ENCODE measurements at regions not wholly inside any gene's neighbourhood (a gene's known extent, or its start where the extent isn't known, plus 50 kb on each side); places are given as distances from the start of the nearest gene placed in this dataset.

DNA sequence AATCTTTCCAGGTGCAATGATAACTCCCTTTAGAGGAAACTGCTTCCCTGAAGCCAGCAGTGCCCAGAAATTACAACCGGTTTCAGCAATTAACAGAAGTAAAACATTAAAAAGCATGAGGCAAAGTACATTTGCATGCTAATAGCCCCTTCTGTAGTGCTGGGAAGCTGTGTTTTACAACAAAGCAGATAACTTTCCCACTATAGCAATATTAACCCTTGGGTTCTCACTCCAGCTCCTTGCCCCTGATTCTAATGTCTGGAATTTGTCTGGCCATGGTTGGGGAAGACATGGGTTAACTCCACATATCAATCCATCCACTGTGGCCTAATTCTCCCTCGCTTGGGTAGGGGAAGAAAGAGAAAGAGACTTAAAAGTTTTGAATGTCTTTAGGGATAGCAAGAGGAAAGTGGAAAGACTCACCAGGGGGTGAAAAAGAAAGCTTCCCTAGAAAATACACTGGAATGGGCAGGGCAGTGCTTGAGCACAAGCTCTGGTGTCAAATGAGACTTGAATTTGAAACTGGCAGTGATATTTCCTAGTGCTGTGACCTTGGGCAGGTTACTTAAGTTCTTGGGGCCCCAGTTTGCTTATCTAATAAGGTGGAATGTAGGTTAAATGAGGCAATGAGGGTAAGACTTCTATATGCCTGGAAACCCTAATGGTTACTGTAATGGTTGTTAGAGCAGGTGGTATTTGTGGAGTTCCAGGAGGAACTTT lies 102.0 kb downstream of the SOX9 start:
- H3K27ac ChIP-seq = no peak overlapping the region
- no peaks in the 10 kb centered on the region for H3K36me3 ChIP-seq (ENCODE audit: low read depth, missing control alignments)
- no peaks in the 10 kb centered on the region for H3K9me3 ChIP-seq
- peaks cover 7% of the 10 kb centered on the region for H3K4me1 ChIP-seq
- whole genome bisulfite sequencing, 2 donors = 62 to 78% methylated on average over 2 of the region's 2 CpGs
- no peak for DNase-seq
- intact Hi-C loops (cut with DNase I; ENCODE audit: low total_unique reads) = no loop called here
- H3K4me3 ChIP-seq = no peak overlapping the region
- no peaks in the 10 kb centered on the region for H3K27me3 ChIP-seq
- TF ChIP-seq, protein P1, sequence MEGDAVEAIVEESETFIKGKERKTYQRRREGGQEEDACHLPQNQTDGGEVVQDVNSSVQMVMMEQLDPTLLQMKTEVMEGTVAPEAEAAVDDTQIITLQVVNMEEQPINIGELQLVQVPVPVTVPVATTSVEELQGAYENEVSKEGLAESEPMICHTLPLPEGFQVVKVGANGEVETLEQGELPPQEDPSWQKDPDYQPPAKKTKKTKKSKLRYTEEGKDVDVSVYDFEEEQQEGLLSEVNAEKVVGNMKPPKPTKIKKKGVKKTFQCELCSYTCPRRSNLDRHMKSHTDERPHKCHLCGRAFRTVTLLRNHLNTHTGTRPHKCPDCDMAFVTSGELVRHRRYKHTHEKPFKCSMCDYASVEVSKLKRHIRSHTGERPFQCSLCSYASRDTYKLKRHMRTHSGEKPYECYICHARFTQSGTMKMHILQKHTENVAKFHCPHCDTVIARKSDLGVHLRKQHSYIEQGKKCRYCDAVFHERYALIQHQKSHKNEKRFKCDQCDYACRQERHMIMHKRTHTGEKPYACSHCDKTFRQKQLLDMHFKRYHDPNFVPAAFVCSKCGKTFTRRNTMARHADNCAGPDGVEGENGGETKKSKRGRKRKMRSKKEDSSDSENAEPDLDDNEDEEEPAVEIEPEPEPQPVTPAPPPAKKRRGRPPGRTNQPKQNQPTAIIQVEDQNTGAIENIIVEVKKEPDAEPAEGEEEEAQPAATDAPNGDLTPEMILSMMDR (IDR thresholded peaks at IDR 0.05) = no peak
- no peak for TF ChIP-seq POLR2A (IDR thresholded peaks at IDR 0.05)

DNA sequence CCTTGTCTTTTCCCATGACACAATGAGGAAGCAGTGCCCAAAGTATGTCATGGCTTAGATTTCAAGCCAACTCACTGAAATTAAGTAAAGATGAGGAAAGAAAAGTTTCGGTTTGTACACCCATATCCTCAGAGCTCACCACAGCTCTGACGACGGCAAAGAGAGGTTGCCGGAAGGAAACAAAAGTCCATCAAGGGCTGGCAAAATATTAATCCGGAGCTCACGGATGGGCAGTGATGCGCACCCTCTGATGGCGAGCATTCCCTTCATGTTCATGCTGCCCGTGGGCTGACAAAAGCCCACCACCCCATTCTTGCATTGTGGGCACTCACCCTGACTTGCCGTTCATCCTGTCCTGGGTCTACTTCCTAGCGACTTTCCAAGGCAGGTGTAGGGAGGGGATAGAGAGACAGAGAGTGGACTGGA lies 103.1 kb downstream of the SOX9 start:
- TF ChIP-seq POLR2A (IDR thresholded peaks at IDR 0.05) = no peak
- TF ChIP-seq, protein P1 (IDR thresholded peaks at IDR 0.05) = no peak
- Histone ChIP-seq H3K36me3 (ENCODE audit: low read depth, missing control alignments) (no peaks in the 10 kb centered on the region), H3K4me3 (no peak overlapping the region), H3K9me3 (no peaks in the 10 kb centered on the region), H3K4me1 (peaks cover 7% of the 10 kb centered on the region), H3K27ac (no peak overlapping the region), H3K27me3 (no peaks in the 10 kb centered on the region)
- no peak for DNase-seq
- WGBS, 2 donors = 91 to 92% methylated on average over 11 of the region's 11 CpGs
- intact Hi-C loops (cut with DNase I; ENCODE audit: low total_unique reads) = no loop called here

DNA sequence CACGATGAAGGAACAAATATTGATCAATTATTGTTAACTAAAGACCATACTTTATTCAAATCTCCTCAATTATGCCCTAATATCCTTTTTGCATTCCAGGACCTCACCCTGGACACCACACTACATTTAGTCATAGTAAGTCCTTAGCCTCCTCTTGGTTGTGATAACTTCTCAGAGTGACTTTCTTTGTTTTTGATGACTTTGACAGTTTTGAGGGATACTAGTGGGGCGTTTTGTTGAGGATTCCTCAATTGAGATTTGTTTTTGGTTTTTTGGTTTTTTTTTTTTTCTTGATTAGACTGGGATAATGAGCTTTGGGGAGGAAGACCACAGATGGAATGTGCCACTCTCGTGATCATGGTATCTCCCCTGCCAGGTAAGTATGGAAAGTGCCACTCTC lies 105.5 kb downstream of the SOX9 start:
- Histone ChIP-seq H3K4me3 (no peak overlapping the region), H3K27me3 (peaks cover 2% of the 10 kb centered on the region), H3K4me1 (no peaks in the 10 kb centered on the region), H3K9me3 (no peaks in the 10 kb centered on the region), H3K36me3 (ENCODE audit: low read depth, missing control alignments) (no peaks in the 10 kb centered on the region), H3K27ac (no peak overlapping the region)
- intact Hi-C loops (cut with DNase I; ENCODE audit: low total_unique reads) = no loop called here
- TF ChIP-seq, protein P1 (IDR thresholded peaks at IDR 0.05) = no peak
- no peak for TF ChIP-seq POLR2A (IDR thresholded peaks at IDR 0.05)
- WGBS, 2 donors = 94 to 96% methylated on average over 3 of the region's 3 CpGs
- DNase-seq = no peak

DNA sequence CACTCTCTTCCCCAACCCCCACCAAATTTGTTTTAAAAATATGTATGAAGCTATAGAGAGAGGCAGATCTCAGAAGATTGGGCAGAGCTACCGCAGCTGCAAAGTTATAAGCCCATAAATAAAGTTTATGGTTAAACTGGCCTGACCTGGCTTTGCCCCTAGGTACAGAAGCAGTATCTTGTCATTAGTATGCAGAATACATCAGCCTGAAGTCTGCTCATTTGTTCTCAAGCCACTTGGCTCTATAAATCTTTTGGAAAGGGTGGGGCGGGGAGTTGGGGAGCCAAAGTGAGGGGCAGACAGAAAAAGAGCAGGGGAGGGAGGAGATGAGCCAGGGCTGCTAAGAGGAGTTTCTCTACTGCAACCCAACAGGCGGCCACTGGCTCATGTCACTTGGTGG lies 113.2 kb downstream of the SOX9 start:
- intact Hi-C loops (cut with DNase I; ENCODE audit: low total_unique reads) = no loop called here
- no peaks in the 10 kb centered on the region for H3K36me3 ChIP-seq (ENCODE audit: low read depth, missing control alignments)
- no peaks in the 10 kb centered on the region for H3K9me3 ChIP-seq
- TF ChIP-seq, protein P1 (IDR thresholded peaks at IDR 0.05) = no peak
- no peak for TF ChIP-seq POLR2A (IDR thresholded peaks at IDR 0.05)
- DNase-seq = no peak
- no peak overlapping the region for H3K27ac ChIP-seq
- H3K4me1 ChIP-seq = no peaks in the 10 kb centered on the region
- 79 to 80% methylated on average over 3 of the region's 3 CpGs for WGBS, 2 donors
- H3K27me3 ChIP-seq = peaks cover 2% of the 10 kb centered on the region
- no peak overlapping the region for H3K4me3 ChIP-seq

DNA sequence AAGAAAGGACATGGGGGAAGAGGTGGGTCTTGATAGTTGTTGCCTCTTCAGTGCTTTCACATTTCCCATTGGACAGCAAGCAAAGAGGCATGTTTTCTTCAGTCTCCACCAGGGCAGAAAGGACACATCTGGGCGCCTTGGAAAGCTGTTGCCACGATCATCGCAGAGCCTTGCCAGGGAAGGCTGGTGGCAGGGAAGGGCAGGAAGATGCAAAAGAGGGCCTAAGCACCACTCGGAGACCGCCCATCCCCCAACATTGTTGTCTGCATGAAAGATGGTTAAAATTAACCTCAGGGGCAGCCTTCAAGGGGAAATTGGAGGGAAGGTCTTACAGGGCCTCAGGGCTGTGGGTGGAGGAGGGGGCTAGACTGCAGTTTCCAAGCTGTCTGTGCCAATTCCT lies 114.2 kb downstream of the SOX9 start:
- DNase-seq = no peak
- no peak for TF ChIP-seq POLR2A (IDR thresholded peaks at IDR 0.05)
- TF ChIP-seq, protein P1 (IDR thresholded peaks at IDR 0.05) = no peak
- H3K36me3 ChIP-seq (ENCODE audit: low read depth, missing control alignments) = no peaks in the 10 kb centered on the region
- intact Hi-C loops (cut with DNase I; ENCODE audit: low total_unique reads) = no loop called here
- no peak overlapping the region for H3K27ac ChIP-seq
- H3K27me3 ChIP-seq = peaks cover 2% of the 10 kb centered on the region
- H3K4me3 ChIP-seq = no peak overlapping the region
- WGBS, 2 donors = 78 to 88% methylated on average over 5 of the region's 5 CpGs
- H3K9me3 ChIP-seq = no peaks in the 10 kb centered on the region
- H3K4me1 ChIP-seq = no peaks in the 10 kb centered on the region

All from testis (tissue), 2 donors.